Ectodermal cell (in vitro differentiated cells): ENCODE measurements at regions not wholly inside any gene's neighbourhood (a gene's known extent, or its start where the extent isn't known, plus 50 kb on each side); places are given as distances from the start of the nearest gene placed in this dataset.

ENCODE experiments used
- H3K27ac ChIP-seq: 2 replicates; pipeline ENCODE4 v1.7.0; 2013; ENCODE audit warnings: mild to moderate bottlenecking, low read depth, low read length; ENCODE audit not compliant: insufficient read depth, poor library complexity, severe bottlenecking
- H3K27me3 ChIP-seq: 2 replicates; pipeline ENCODE4 v1.7.0; 2013; ENCODE audit warnings: mild to moderate bottlenecking, low read length; ENCODE audit not compliant: insufficient read depth, control insufficient read depth, poor library complexity, severe bottlenecking
- H3K36me3 ChIP-seq: one replicate; pipeline ENCODE4 v1.7.0; 2013; ENCODE audit warnings: low read length; ENCODE audit not compliant: control insufficient read depth, insufficient read depth
- H3K4me1 ChIP-seq: one replicate; pipeline ENCODE4 v1.7.0; 2013; ENCODE audit warnings: low read length; ENCODE audit not compliant: control insufficient read depth, insufficient read depth
- H3K4me3 ChIP-seq: 2 replicates; pipeline ENCODE4 v1.7.0; 2013; ENCODE audit warnings: low read depth, low read length, control low read depth; ENCODE audit not compliant: insufficient read depth
- H3K9me3 ChIP-seq: 2 replicates; pipeline ENCODE4 v1.7.0; 2013; ENCODE audit warnings: mild to moderate bottlenecking, low read length, moderate library complexity; ENCODE audit not compliant: control insufficient read depth
- WGBS, 2 experiments: methylation state at CpG; one replicate each; pipeline ENCODE4 v1.1.7; 2013; ENCODE audit warnings: missing lambda C conversion rate in 2 of 2; 5-methylcytosine and 5-hydroxymethylcytosine counted together

DNA sequence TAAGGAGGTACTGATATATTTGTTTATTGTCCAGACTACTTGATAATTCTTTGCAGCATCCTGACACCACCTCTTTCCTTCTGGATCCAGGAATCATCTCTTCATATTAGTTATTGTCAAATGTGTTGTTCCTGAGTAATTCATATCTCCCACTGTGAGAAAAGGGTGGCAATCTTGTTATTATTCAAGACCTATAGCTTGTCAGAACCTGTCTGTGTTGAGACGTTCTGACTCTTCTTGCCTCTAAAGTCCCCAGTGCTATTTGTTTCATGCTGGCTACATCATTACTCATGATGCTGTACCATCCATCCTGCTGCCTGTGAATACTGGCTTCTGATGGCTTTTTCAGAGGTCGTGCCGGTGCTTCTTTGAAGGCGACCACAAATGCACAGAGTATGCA is 68.7 kb upstream of the TAF11L2 start:
- Histone ChIP-seq H3K9me3 (no peaks in the 10 kb centered on the region), H3K27ac (no peak overlapping the region), H3K4me1 (no peaks in the 10 kb centered on the region), H3K36me3 (no peaks in the 10 kb centered on the region), H3K4me3 (no peak overlapping the region), H3K27me3 (no peaks in the 10 kb centered on the region)
- 93 to 96% methylated on average over 4 of the region's 4 CpGs for WGBS, 2 experiments

DNA sequence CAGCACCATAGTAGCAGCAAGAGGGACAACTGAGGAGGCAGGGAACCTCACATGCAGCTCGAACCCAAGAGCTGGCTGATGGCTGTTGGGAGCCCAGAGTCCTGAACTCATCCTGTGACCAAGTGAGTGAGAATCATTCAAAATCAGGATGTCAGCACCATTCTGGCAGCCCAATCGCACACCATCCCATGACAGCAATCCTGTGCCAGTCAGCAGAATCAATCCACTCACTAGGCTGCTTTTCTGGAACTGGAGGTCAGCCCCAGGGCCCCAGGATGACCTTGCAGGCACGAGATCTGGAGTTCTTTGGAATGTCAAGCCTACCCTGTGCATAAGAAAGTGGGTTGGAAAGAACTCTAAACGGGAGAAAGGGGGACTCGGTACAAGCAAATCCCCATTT is 67.8 kb upstream of the TAF11L2 start:
- Histone ChIP-seq H3K27ac (no peak overlapping the region), H3K4me1 (no peaks in the 10 kb centered on the region), H3K9me3 (no peaks in the 10 kb centered on the region), H3K36me3 (no peaks in the 10 kb centered on the region), H3K4me3 (no peak overlapping the region), H3K27me3 (no peaks in the 10 kb centered on the region)
- 85 to 90% methylated on average over 5 of the region's 5 CpGs for WGBS, 2 experiments

DNA sequence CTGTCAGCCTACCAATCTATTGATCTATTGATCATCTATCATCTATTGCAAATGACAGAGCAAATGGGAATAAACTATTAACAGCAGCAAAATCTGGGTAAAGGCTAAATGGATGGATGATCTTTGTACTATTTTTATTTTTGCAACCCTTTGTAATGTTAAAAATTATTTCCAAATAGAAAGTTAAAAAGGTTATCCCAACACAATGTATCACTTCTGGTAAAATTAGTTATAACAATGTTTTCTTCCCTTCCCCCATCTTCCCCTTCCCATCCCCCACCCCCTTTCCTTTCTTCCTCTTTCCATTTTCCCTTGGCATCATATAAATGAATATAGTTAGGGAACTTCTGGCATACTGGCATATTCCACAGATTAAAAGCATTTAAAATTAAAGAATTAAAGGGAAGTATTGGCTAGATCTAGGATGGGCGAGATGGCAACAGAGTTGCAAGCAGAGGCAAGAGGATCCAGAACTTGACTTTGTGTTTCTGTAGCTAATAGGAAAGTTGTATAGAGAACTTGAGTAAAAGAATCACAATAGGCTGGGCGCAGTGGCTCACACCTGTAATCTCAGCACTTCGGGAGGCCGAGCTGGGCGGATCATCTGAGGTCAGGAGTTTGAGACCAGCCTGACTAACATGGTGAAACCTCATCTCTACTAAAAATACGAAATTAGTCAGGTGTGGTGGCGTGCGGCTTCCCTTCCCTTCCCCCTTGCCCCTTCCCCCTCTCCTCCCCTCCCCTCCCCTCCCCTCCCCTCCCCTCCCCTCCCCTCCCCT is 66.6 kb upstream of the TAF11L2 start:
- Histone ChIP-seq H3K36me3 (no peaks in the 10 kb centered on the region), H3K9me3 (no peaks in the 10 kb centered on the region), H3K27ac (no peak overlapping the region), H3K27me3 (no peaks in the 10 kb centered on the region), H3K4me1 (no peaks in the 10 kb centered on the region), H3K4me3 (no peak overlapping the region)
- 93 to 95% methylated on average over 7 to 8 of the region's 8 CpGs for WGBS, 2 experiments

DNA sequence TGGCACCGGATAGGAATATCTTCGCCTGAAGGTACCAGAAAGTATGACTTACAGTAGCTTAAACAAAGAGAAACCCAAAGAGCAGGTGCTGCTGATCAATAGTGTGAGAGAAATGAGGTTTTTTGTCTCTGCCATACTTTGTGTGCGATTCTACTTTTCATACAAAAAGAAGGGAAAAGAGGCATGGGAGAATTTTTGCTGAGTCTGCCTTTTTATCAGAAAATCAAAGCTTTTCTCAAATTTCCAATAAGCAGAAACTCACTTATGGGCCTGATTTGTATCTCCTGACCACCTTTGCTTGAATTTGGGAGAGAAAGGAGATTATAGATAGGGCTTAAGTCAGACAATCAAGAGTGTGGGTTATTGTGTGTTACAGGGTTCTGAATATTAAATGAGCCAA is 65.5 kb upstream of the TAF11L2 start:
- WGBS, 2 experiments: 95 to 97% methylated on average over 3 of the region's 3 CpGs
- no peaks in the 10 kb centered on the region for H3K36me3 ChIP-seq
- no peaks in the 10 kb centered on the region for H3K27me3 ChIP-seq
- no peak overlapping the region for H3K27ac ChIP-seq
- no peaks in the 10 kb centered on the region for H3K9me3 ChIP-seq
- H3K4me1 ChIP-seq: no peaks in the 10 kb centered on the region
- H3K4me3 ChIP-seq: no peak overlapping the region

DNA sequence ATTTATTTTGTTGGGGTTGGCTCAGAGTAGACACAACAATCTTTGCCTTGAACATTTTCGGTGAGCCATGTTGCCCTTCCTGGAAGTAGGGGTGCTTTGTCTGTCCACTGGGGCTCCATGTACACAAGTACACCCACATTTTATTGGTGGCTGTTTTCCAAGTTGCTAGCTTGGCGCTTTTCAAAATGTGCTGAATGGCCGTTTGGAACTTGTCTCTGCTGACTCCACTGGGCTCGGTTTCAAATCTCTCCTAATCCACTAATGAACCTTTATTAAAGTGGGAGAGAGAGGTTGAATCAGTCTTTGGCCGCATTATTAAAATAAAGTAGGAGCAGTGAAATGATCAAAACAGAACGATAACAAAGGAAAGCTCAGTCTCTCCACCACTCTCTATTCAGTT is 64.6 kb upstream of the TAF11L2 start:
- Histone ChIP-seq H3K4me1 (no peaks in the 10 kb centered on the region), H3K27ac (no peak overlapping the region)

DNA sequence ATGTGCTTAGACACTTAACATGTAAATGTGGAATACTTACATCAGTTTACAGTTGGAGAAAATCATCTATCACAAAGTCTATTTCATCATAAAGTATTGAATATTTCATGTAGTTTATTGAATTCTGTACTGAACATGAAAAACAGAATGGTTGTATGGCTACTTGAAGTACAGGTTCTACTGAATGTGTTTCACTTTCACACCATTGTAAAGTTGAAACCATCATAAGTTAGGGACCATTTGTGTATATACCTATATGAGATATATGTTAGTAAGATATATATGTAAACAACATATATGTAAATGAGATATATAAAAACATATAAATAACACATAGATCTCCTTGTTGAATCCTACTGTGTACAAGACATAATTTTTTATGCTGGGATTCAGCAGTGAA is 63.0 kb upstream of the TAF11L2 start:
- Histone ChIP-seq H3K4me3 (no peak overlapping the region), H3K4me1 (no peaks in the 10 kb centered on the region), H3K36me3 (no peaks in the 10 kb centered on the region), H3K9me3 (no peaks in the 10 kb centered on the region), H3K27ac (no peak overlapping the region), H3K27me3 (no peaks in the 10 kb centered on the region)

More for the DNA sequence above, 64.6 kb upstream of the TAF11L2 start:
- no peaks in the 10 kb centered on the region for H3K36me3 ChIP-seq
- no peak overlapping the region for H3K4me3 ChIP-seq
- no peaks in the 10 kb centered on the region for H3K27me3 ChIP-seq
- H3K9me3 ChIP-seq: no peaks in the 10 kb centered on the region
- 93 to 98% methylated on average over 4 to 6 of the region's 6 CpGs for WGBS, 2 experiments

DNA sequence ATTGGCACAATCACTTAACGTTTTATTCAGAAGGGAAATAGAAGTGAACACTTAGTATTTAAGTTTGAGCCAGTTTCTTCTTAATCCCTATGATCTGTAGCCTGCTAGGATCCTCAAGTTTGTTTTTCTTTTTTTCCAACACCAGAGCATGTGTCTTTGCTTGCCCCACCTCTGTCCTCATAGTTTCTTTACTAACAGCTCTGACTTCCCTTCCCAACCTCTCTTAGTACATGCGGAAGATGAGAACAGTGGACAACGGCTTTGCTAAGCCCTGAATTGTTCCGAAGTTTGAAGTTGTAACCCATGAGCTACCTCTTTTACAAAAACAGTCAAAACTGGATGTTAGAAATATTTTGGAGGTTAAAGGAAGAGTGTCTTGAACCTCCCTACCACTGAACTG is 61.7 kb upstream of the TAF11L2 start:
- no peaks in the 10 kb centered on the region for H3K27me3 ChIP-seq
- H3K9me3 ChIP-seq: no peaks in the 10 kb centered on the region
- no peak overlapping the region for H3K27ac ChIP-seq
- no peak overlapping the region for H3K4me3 ChIP-seq
- WGBS, 2 experiments: 93 to 98% methylated on average over 4 of the region's 4 CpGs
- H3K36me3 ChIP-seq: no peaks in the 10 kb centered on the region
- H3K4me1 ChIP-seq: no peaks in the 10 kb centered on the region

DNA sequence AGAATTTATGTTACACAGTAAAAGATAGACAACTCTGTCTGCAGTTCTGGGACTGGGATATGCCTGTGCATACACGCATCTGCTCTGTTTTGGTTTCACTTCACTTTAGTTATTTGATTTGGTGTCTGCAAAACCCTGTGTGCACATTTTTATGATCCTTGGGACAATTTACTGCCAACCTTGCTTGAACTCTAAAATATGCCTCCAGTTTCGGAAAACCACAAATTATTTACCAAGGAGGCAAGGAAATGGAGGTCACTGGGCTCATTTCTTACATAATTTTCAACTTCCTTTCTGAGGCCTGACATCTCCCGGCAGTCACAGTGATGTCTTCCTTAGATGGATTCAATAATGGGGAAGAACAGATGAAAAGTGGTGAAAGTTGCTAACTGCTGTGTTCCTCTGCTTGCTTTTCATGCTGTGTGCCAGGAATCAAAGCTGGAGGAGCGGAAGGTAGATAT is 61.2 kb upstream of the TAF11L2 start:
- WGBS, 2 experiments: 93 to 96% methylated on average over 4 of the region's 4 CpGs
- Histone ChIP-seq H3K27me3 (no peaks in the 10 kb centered on the region), H3K4me1 (no peaks in the 10 kb centered on the region), H3K27ac (no peak overlapping the region), H3K9me3 (no peaks in the 10 kb centered on the region), H3K4me3 (no peak overlapping the region), H3K36me3 (no peaks in the 10 kb centered on the region)

DNA sequence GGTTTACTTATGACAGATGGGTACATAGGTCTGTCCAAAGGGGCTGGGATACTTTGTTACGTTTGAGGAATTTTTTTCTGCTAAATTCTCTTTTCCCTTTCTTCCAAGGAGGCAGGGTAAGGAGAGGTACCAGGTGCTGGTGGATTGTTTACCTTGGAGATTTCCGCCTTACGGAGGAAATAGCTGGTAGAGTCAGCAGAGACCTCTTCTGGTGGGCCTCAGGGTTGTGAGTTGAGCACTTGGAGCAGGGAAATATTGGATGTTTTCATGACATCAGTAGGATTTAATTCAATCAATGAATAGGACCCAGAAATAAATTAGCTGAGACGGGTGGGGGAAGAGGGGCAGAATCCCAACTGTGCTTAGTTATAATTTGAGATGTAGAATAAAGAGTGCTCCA is 60.0 kb upstream of the TAF11L2 start:
- Histone ChIP-seq H3K4me3 (no peak overlapping the region), H3K9me3 (no peaks in the 10 kb centered on the region), H3K4me1 (no peaks in the 10 kb centered on the region), H3K27ac (no peak overlapping the region), H3K36me3 (no peaks in the 10 kb centered on the region), H3K27me3 (no peaks in the 10 kb centered on the region)
- WGBS, 2 experiments: 87 to 95% methylated on average over 4 of the region's 4 CpGs

DNA sequence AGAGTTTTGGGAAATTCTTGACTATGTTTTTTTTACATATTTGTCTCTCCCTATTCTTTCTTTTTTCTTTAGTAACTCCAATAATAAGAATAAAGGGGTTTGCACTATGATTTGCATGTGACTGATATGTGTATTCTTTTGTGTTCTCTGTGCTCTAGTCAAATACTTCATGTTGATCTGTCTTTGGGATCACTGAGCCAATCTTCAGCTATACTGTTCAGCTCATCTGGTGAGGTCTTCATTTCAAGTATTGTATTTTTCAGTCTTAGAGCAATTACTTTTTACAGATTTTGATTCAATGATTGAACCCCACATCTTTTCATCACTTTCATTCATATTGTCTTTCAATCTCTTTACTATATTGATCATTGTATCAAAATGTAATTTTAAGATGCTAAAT is 58.1 kb upstream of the TAF11L2 start:
- no peaks in the 10 kb centered on the region for H3K36me3 ChIP-seq

DNA sequence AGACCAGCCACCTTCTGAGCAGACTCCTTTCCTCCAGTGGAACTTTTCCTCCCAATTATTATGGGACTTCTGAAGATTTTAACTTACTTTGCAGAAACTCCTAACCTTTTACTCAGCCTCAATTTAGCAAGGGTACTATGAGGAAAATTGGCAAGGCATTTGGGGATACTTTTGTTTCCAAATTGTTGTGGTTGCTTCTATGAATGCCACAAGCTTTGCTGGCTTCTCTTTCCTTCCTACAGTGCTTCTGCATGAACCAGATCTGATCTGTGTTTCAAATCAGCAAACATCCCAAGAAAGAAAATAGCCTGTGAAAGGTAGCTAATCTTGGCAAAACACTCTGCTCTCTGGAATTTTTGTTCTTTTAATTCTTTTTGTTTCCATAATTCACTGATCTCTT is 57.3 kb upstream of the TAF11L2 start:
- Histone ChIP-seq H3K4me3 (no peak overlapping the region), H3K27me3 (no peaks in the 10 kb centered on the region), H3K4me1 (no peaks in the 10 kb centered on the region), H3K36me3 (no peaks in the 10 kb centered on the region), H3K27ac (no peak overlapping the region), H3K9me3 (no peaks in the 10 kb centered on the region)

More for the DNA sequence above, 58.1 kb upstream of the TAF11L2 start:
- Histone ChIP-seq H3K4me3 (no peak overlapping the region), H3K27me3 (no peaks in the 10 kb centered on the region), H3K27ac (no peak overlapping the region), H3K4me1 (no peaks in the 10 kb centered on the region), H3K9me3 (no peaks in the 10 kb centered on the region)
